Activated T-cell treated with anti-CD3 and anti-CD28 coated beads, Interleukin-2, amount 50 U/mL, for 24 hours (primary cell): ENCODE measurements at regions not wholly inside any gene's neighbourhood (a gene's known extent, or its start where the extent isn't known, plus 50 kb on each side); places are given as distances from the start of the nearest gene placed in this dataset.

ENCODE experiments used
- DNase-seq: peaks from one replicate; pipeline ENCODE4 v3.0.0-alpha.2; 2020
- H3K27ac Mint-ChIP-seq: 2 replicates; pipeline ENCODE4 v1.8.0; 2020; ENCODE audit warnings: mild to moderate bottlenecking, mixed read lengths
- H3K27me3 Mint-ChIP-seq: 2 replicates; pipeline ENCODE4 v1.8.0; 2020; ENCODE audit warnings: mixed read lengths
- H3K36me3 Mint-ChIP-seq: 2 replicates; pipeline ENCODE4 v1.8.0; 2020; ENCODE audit warnings: low read depth, mixed read lengths
- H3K4me1 Mint-ChIP-seq: 2 replicates; pipeline ENCODE4 v1.8.0; 2020; ENCODE audit warnings: low read depth, mixed read lengths
- H3K4me3 Mint-ChIP-seq: 2 replicates; pipeline ENCODE4 v1.8.0; 2020; ENCODE audit warnings: mild to moderate bottlenecking, moderate library complexity, mixed read lengths
- H3K9me3 Mint-ChIP-seq: 2 replicates; pipeline ENCODE4 v1.8.0; 2020; ENCODE audit warnings: mixed read lengths

GRCh38 chr5:5055712-5056111 is 84.4 kb upstream of the ADAMTS16 start:
- DNase-seq = no peak
- Mint-ChIP-seq H3K4me3 (no peak overlapping the region), H3K27ac (no peak overlapping the region), H3K4me1 (no peaks in the 10 kb centered on the region), H3K36me3 (no peaks in the 10 kb centered on the region), H3K27me3 (no peaks in the 10 kb centered on the region), H3K9me3 (peaks cover 5% of the 10 kb centered on the region)

GRCh38 chr5:5061836-5062235 is 78.3 kb upstream of the ADAMTS16 start:
- Mint-ChIP-seq H3K36me3 (no peaks in the 10 kb centered on the region), H3K4me1 (no peaks in the 10 kb centered on the region), H3K27ac (no peak overlapping the region), H3K4me3 (no peak overlapping the region), H3K9me3 (peaks cover 6% of the 10 kb centered on the region), H3K27me3 (no peaks in the 10 kb centered on the region)
- no peak for DNase-seq

DNA sequence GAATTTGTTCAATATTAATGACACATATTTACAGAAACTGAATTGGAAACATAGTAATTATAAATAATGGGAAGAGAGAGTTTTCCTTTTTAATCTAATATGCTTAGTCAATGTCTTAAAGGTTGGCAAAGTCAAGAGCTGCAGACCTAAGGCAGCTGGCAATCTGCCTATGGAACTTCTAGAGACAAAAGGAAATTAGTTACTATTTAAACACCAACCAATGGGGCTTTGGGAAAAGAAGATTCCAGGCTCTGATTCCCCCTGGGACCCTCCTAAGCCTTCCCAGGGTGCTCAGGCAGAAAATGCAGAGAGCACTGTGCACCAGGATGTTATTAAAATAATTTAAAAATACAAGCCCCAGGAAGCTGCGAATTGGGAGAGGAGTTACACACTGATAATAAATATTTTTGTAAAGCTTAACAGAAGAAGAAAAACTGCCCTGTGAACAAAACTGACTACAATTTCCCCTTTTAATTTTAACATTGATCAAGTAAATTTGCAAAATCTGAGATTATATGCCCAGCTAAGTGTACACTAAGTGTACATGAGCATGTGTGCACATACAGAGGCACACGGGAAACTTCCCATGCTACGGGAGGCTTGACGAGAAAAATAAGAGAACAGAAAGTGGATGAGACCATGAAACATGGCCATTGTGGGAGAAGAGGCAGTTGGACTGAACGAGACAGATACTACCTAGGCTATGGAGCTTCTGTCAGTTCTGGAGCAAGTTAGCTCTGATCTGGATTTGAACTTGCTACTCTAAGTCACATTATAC is 77.4 kb upstream of the ADAMTS16 start:
- H3K4me1 Mint-ChIP-seq = no peaks in the 10 kb centered on the region
- H3K27me3 Mint-ChIP-seq = no peaks in the 10 kb centered on the region
- H3K27ac Mint-ChIP-seq = no peak overlapping the region
- H3K36me3 Mint-ChIP-seq = no peaks in the 10 kb centered on the region
- no peak overlapping the region for H3K4me3 Mint-ChIP-seq
- peaks cover 6% of the 10 kb centered on the region for H3K9me3 Mint-ChIP-seq
- no peak for DNase-seq

GRCh38 chr5:5063533-5063953 is 76.6 kb upstream of the ADAMTS16 start:
- Mint-ChIP-seq H3K36me3 (no peaks in the 10 kb centered on the region), H3K4me3 (no peak overlapping the region), H3K27me3 (no peaks in the 10 kb centered on the region), H3K4me1 (no peaks in the 10 kb centered on the region), H3K27ac (no peak overlapping the region), H3K9me3 (peaks cover 6% of the 10 kb centered on the region)
- DNase-seq = no peak

GRCh38 chr5:5065472-5065871 is 74.7 kb upstream of the ADAMTS16 start:
- H3K36me3 Mint-ChIP-seq = no peaks in the 10 kb centered on the region
- H3K4me1 Mint-ChIP-seq = no peaks in the 10 kb centered on the region
- H3K27ac Mint-ChIP-seq = no peak overlapping the region
- no peaks in the 10 kb centered on the region for H3K27me3 Mint-ChIP-seq
- DNase-seq = no peak
- no peak overlapping the region for H3K4me3 Mint-ChIP-seq
- H3K9me3 Mint-ChIP-seq = peaks cover 2% of the 10 kb centered on the region

DNA sequence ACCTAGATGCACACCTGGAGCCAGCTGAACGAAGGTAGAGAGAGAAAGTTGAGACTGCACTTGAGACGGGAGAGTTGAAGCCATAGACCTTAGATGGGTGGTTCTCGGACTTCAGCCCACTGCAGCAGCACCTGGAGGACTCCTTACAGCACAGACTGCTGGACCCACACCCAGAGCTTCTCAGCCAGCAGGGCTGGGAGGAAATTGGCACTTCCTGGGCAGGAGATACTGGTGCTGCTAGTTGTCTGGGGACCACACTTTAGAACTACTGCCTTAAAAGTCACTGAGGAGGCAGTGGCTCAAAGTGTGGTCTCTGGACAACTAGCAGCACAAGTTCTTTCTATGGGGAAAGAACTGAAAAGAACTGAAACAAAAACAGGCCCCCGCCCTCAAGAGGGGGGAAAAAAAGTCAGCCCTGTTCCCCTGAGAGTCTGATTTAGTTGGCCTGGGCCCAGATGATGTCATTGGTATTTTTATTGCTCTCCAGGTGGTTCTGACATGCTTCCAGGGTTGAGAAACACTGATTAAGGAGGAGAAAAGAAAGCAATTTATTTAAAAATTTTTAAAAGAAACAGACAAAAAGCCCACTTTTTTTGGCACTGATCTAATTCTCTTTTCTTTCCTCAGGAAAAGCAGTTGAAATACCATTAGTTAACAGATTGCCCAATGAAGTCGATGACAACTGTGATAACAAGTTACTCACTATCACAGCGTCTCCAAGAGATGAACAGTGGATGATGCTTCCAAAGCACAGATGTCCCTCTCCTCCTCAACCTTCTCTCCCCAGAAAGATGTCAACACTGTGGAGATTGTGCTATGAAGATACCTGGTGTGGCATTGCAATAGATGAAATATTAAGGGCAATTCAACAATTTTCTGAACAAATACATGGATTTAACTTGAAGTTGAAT is 73.6 kb upstream of the ADAMTS16 start:
- H3K27ac Mint-ChIP-seq = no peak overlapping the region
- H3K4me3 Mint-ChIP-seq = no peak overlapping the region
- no peaks in the 10 kb centered on the region for H3K27me3 Mint-ChIP-seq
- H3K36me3 Mint-ChIP-seq = no peaks in the 10 kb centered on the region
- H3K9me3 Mint-ChIP-seq = peaks cover 4% of the 10 kb centered on the region
- DNase-seq = no peak
- H3K4me1 Mint-ChIP-seq = no peaks in the 10 kb centered on the region

- Mint-ChIP-seq H3K27ac (no peak overlapping the region), H3K9me3 (peaks cover 4% of the 10 kb centered on the region), H3K36me3 (no peaks in the 10 kb centered on the region), H3K27me3 (no peaks in the 10 kb centered on the region), H3K4me1 (no peaks in the 10 kb centered on the region), H3K4me3 (no peak overlapping the region)
- DNase-seq = no peak
Observed at GRCh38 chr5:5069851-5070250, 70.3 kb upstream of the ADAMTS16 start.

DNA sequence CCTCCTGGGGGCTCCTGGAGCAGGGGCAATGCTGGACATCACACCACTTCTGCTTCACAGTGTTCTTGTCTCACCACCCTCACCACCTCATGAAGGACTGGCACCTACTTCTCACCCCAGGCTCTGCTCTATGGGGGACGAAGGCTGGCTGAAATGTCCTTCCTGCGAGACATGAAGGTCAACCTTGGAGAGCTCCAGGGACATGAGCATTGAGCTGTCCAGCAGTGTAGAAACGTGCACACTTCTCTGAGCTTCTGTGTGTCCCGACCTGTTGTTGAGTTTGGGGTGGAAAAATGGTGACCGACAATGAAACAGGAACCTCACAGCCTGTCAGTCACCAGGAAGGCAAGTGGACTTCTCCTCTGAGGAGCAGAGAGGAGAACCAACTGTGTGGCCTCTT is 68.6 kb upstream of the ADAMTS16 start:
- H3K9me3 Mint-ChIP-seq = peaks cover 4% of the 10 kb centered on the region
- no peaks in the 10 kb centered on the region for H3K4me1 Mint-ChIP-seq
- no peak overlapping the region for H3K4me3 Mint-ChIP-seq

DNA sequence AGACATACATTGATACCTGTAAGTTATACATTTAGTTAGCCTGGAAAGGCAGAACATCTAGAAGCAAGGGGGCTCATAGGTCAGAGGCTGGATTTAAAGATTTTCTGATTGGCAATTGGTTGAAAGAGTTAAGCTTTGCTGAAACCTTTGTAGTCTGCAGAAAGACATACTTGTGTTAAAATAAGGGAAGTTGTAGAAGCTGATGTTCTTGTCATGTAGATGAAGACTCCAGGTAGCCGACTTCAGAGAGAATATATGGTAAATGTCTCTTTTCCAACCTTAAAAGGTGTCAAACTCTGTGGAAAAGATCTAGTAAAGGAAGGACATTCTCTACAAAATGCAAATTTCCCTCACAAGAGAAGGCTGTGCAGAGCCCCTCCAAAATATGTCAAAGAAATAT is 62.9 kb upstream of the ADAMTS16 start:
- DNase-seq = no peak
- Mint-ChIP-seq H3K36me3 (no peaks in the 10 kb centered on the region), H3K9me3 (peaks cover 2% of the 10 kb centered on the region), H3K27me3 (no peaks in the 10 kb centered on the region), H3K4me1 (no peaks in the 10 kb centered on the region), H3K4me3 (no peak overlapping the region), H3K27ac (no peak overlapping the region)

More for the DNA sequence above, 68.6 kb upstream of the ADAMTS16 start:
- DNase-seq = no peak
- Mint-ChIP-seq H3K36me3 (no peaks in the 10 kb centered on the region), H3K27ac (no peak overlapping the region), H3K27me3 (no peaks in the 10 kb centered on the region)

DNA sequence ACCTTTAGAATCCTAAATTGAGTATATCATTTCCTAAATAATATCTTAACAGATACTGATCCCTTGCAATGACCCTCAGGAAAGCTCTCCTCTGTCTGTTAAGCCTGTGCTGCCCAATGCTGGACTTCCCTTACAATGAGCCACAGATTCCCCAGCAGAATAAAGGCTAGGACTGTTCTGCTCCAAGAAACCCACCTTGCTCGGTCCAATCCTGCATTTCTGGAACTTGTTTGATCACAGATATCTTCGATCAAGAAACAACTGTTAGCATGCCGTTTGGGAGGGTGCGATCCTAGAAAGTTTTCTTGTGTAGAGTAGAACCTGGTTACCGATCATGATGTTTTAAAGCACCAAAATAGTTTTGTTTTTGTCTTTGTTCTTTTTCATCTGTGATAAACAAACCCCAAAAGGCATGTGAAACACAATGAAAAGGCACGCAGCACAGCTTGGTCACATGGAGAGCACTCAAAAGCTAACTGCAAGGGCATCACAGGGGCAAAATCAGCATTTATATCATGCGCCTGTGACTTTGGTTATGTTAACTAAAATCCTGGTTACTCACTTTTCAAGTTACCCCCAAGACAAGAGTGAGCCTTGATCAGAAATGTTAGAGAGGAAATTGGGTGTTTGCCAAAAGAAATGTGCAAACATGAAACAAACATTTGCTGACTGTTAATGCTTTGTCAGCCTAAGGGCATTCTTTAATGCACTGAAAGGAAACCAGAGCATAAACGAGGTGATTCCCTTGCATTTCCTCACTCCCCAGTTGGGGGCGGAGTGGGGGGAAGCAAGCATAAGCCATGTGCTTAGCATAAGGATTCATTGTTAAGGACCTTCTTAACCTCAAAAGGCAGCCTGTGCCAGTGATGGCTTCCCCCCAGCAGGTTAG is 61.9 kb upstream of the ADAMTS16 start:
- Mint-ChIP-seq H3K36me3 (no peaks in the 10 kb centered on the region), H3K4me1 (no peaks in the 10 kb centered on the region), H3K9me3 (no peaks in the 10 kb centered on the region), H3K27me3 (no peaks in the 10 kb centered on the region), H3K4me3 (no peak overlapping the region), H3K27ac (no peak overlapping the region)
- no peak for DNase-seq

GRCh38 chr5:5079876-5080275 is 60.3 kb upstream of the ADAMTS16 start:
- no peak overlapping the region for H3K27ac Mint-ChIP-seq
- no peaks in the 10 kb centered on the region for H3K27me3 Mint-ChIP-seq
- H3K4me3 Mint-ChIP-seq = no peak overlapping the region
- no peaks in the 10 kb centered on the region for H3K4me1 Mint-ChIP-seq
- DNase-seq = no peak
- H3K9me3 Mint-ChIP-seq = no peaks in the 10 kb centered on the region
- no peaks in the 10 kb centered on the region for H3K36me3 Mint-ChIP-seq

DNA sequence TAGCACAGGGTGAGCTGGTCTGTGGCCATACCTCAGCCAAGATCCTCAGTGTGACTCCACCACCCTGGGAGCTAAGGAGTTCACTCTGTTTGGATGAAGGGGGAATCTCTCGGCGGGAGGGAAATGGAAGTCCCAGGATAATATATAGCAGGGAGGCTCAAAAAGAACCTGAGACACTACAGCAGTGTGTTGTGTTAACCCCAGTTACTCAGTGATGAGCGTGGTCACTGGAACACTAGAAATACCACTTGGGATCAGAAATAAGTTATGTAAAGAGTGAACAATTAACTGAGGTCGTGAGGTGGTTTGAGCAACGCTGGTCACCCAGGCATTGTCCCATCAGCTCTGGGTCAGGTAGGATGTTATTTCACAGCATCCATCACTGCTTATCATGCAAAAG is 59.3 kb upstream of the ADAMTS16 start:
- Mint-ChIP-seq H3K27me3 (no peaks in the 10 kb centered on the region), H3K4me3 (no peak overlapping the region), H3K9me3 (no peaks in the 10 kb centered on the region), H3K4me1 (no peaks in the 10 kb centered on the region), H3K36me3 (no peaks in the 10 kb centered on the region), H3K27ac (no peak overlapping the region)
- DNase-seq = no peak

DNA sequence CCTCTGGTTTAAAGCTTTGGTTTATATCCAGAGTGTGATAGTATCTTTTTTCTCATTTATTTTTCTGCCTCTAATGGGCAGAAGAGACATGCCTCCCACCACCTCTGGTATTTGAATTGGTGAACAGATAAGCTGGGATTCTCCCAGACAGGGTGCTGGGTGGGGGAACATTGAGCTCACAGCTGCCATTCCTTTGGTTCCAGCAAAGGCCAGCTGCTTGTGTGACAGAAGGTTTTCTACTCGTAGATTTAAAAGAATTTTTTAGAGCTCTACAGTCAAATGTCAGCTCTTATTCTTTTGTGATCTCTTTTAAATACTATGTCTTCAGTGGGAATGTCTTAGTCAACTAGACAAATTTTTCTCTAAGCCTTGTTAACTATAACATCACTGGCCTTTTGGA is 54.7 kb upstream of the ADAMTS16 start:
- Mint-ChIP-seq H3K27me3 (no peaks in the 10 kb centered on the region), H3K4me3 (no peak overlapping the region), H3K4me1 (no peaks in the 10 kb centered on the region), H3K27ac (no peak overlapping the region), H3K9me3 (no peaks in the 10 kb centered on the region), H3K36me3 (no peaks in the 10 kb centered on the region)
- no peak for DNase-seq

DNA sequence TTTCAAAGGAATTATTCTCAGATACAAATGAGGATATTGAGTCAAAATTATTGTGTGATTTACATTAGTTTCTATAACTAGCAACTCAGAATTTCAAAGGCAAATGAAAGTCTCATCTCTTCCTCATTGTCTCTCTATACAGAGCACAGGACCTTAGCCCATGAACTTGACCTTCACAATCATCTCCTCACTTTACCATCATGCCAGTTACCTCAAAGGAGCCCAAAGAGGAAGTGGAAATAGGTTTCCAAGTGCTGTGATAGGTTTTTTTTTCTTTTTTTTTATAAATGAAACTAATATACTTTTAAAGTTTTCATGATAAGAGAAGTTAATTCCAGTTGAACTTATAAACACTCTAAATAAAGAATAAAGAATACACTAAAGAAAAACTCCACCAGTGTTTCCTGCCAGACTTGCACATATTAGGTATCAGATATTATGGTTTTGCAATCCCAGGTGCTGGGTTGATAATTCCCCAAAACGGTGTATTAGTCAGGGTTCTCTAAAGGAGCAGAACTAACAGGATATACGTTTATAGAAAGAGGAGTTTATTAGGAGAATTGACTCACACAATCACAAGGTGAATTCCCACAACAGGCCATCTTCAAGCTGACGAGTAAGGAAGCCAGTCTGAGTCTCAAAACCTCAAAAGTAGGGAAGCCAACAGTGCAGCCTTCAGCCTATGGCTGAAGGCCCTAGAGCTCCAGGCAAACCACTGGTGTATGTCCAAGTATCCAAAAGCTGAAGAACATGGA is 50.1 kb upstream of the ADAMTS16 start:
- H3K9me3 Mint-ChIP-seq = no peaks in the 10 kb centered on the region

More for the DNA sequence above, 50.1 kb upstream of the ADAMTS16 start:
- Mint-ChIP-seq H3K4me1 (no peaks in the 10 kb centered on the region), H3K27me3 (no peaks in the 10 kb centered on the region), H3K4me3 (no peak overlapping the region), H3K36me3 (no peaks in the 10 kb centered on the region), H3K27ac (no peak overlapping the region)
- DNase-seq = no peak
